ENCODE measurements at regions not wholly inside any gene's neighbourhood (a gene's known extent, or its start where the extent isn't known, plus 50 kb on each side); places are given as distances from the start of the nearest gene placed in this dataset.
A peak's percentile ranks its signal among the peaks of the same experiment; 100 is the strongest.

- H3K4me3 ChIP-seq (ENCODE audit: low read depth, low read length) = no peak overlapping the region
- in situ Hi-C loops (cut with HindIII; ENCODE audit: low sequenced_read_pairs) = no loop called here
- DNase-seq (ENCODE audit: low read depth) = no peak
- TF ChIP-seq, protein P1, sequence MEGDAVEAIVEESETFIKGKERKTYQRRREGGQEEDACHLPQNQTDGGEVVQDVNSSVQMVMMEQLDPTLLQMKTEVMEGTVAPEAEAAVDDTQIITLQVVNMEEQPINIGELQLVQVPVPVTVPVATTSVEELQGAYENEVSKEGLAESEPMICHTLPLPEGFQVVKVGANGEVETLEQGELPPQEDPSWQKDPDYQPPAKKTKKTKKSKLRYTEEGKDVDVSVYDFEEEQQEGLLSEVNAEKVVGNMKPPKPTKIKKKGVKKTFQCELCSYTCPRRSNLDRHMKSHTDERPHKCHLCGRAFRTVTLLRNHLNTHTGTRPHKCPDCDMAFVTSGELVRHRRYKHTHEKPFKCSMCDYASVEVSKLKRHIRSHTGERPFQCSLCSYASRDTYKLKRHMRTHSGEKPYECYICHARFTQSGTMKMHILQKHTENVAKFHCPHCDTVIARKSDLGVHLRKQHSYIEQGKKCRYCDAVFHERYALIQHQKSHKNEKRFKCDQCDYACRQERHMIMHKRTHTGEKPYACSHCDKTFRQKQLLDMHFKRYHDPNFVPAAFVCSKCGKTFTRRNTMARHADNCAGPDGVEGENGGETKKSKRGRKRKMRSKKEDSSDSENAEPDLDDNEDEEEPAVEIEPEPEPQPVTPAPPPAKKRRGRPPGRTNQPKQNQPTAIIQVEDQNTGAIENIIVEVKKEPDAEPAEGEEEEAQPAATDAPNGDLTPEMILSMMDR (IDR thresholded peaks at IDR 0.05; ENCODE audit: low read depth, low read length, missing control alignments) = no peak
Measured at GRCh38 chr6:14837435-14837834, 408.4 kb upstream of the JARID2 start.

DNA sequence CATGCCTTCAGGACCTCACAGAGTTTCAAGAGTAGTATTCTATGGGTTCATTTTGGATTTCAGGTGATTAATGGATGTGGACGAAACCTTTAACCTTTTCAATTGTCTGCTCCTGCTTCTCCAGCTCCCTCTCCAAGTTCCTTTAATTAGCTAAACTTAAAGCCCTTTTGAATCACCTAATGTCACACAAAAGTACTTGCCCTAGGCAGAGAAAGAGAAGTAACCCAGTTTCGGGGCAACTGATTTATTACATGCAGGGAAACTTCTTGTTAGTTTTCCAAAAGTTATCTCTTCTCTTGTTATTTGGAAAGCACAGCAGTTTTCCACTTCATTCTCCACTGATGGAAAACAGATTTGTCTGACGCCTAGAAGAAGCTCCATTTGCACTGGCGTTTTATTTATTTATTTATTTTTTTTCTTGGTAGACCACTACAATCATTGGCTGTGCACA is 407.7 kb upstream of the JARID2 start:
- in situ Hi-C loops (cut with HindIII; ENCODE audit: low sequenced_read_pairs) = no loop called here
- H3K4me3 ChIP-seq (ENCODE audit: low read depth, low read length) = no peak overlapping the region
- no peak for DNase-seq (ENCODE audit: low read depth)
- TF ChIP-seq, protein P1 (IDR thresholded peaks at IDR 0.05; ENCODE audit: low read depth, low read length, missing control alignments) = no peak

DNA sequence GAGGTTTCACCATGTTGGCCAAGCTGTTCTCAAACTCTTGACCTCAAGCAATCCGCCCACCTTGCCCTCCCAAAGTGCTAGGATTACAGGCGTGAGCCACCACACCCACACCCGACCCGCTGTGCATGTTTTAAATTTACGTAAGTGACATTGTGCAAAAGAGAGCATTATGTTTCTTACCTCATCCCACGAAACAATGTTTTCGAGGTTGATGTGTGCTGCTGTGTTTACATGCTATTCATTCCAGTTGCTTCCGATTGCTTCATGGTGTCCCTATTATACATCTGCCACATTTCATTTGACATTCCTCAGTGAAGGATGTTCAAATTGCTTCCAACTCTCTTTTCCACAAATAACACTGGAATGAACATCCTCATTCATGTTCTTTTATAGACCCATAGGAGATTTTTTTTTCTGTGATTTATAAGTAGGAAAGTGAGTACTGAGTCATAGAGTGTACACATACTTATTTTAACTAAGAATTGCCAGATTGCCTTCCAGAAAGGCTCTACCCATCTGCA is 403.9 kb upstream of the JARID2 start:
- TF ChIP-seq, protein P1 (IDR thresholded peaks at IDR 0.05; ENCODE audit: low read depth, low read length, missing control alignments) = no peak
- no peak overlapping the region for H3K4me3 ChIP-seq (ENCODE audit: low read depth, low read length)
- in situ Hi-C loops (cut with HindIII; ENCODE audit: low sequenced_read_pairs) = no loop called here
- DNase-seq (ENCODE audit: low read depth) = peak; percentile 75

DNA sequence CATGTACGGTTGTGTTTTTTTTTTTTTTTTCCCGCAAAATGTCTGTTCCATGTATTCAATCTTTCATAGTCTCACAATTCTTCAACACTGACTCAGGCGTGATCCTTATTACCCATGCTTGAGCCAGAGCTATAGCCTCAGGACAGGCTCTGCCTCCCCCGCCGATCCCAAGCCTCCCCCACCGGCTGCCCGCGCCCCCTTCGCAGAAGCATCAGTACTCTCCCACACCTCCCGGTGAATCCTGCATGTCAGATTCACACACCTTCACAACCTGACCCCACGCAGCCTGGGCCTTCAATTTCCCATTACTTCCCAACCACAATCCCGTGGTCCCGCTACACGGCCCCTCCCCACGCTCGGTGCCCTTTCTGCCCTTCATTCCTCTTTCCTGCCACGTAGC is 401.5 kb upstream of the JARID2 start:
- TF ChIP-seq, protein P1 (IDR thresholded peaks at IDR 0.05; ENCODE audit: low read depth, low read length, missing control alignments) = no peak
- in situ Hi-C loops (cut with HindIII; ENCODE audit: low sequenced_read_pairs) = no loop called here
- no peak overlapping the region for H3K4me3 ChIP-seq (ENCODE audit: low read depth, low read length)
- DNase-seq (ENCODE audit: low read depth) = no peak

GRCh38 chr6:14848019-14848418 is 397.9 kb upstream of the JARID2 start:
- in situ Hi-C loops (cut with HindIII; ENCODE audit: low sequenced_read_pairs) = no loop called here
- no peak overlapping the region for H3K4me3 ChIP-seq (ENCODE audit: low read depth, low read length)
- no peak for DNase-seq (ENCODE audit: low read depth)
- TF ChIP-seq, protein P1 (IDR thresholded peaks at IDR 0.05; ENCODE audit: low read depth, low read length, missing control alignments) = no peak

DNA sequence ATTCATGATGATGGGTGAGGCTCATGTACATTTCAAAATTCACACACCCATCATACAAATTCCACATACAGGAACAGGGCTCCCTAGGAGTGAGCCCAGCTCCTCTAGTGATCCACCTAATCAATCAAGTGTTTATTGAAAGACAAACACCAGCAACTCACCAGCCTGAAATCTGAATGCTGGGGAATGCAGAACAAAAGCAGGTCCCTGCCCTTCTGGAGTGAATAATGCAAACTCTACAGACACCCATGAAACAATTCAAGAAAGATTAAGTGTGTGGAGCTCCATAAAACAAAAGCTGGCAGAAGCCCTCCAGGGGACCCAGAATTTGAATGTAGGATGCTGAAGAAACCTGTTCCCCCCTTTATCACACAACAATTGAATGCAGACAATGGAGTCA is 396.7 kb upstream of the JARID2 start:
- in situ Hi-C loops (cut with HindIII; ENCODE audit: low sequenced_read_pairs) = no loop called here
- DNase-seq (ENCODE audit: low read depth) = no peak
- no peak overlapping the region for H3K4me3 ChIP-seq (ENCODE audit: low read depth, low read length)
- TF ChIP-seq, protein P1 (IDR thresholded peaks at IDR 0.05; ENCODE audit: low read depth, low read length, missing control alignments) = no peak

Data from astrocyte of the cerebellum (primary cell).